Epithelial cell of esophagus (primary cell): ENCODE measurements at regions not wholly inside any gene's neighbourhood (a gene's known extent, or its start where the extent isn't known, plus 50 kb on each side); places are given as distances from the start of the nearest gene placed in this dataset.
A peak's percentile ranks its signal among the peaks of the same experiment; 100 is the strongest.

Source experiments
- DNase-seq: peaks from one replicate; pipeline ENCODE4 v3.0.0; 2010; ENCODE audit warnings: low read depth
- H3K4me3 ChIP-seq: 2 replicates; pipeline ENCODE4 v1.5.1; 2011; ENCODE audit warnings: mild to moderate bottlenecking, low read length, control low read depth
- TF ChIP-seq, protein P1 (sequence below): IDR thresholded peaks from 2 replicates; pipeline ENCODE4 v1.5.1; 2011; ENCODE audit warnings: low read depth, mild to moderate bottlenecking, low read length, control low read depth, inconsistent platforms; ENCODE audit not compliant: insufficient read depth; ENCODE audit errors: missing control alignments

DNA sequence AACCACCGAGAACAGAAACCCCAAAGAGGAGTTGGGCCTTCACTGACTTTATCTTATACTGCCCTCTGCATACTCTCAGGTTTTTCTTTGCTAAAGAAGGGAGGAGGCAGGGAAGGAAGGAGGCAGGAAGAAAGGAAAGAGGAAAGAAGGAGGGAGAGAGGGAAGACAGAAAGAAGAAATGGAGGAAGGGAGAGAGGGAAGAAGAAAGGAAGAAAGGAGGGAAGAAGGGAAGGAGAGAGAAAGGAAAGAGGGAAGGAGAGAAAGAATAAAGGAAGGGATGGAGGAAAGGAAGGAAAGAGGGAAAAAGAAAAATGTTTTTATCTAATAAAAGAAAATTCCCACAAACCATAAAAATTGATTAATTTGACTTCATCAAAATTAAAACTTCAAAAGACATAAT, 294.6 kb downstream of the PTTG2 start:
- no peak for DNase-seq
- H3K4me3 ChIP-seq, result no peak overlapping the region
- TF ChIP-seq, protein P1, sequence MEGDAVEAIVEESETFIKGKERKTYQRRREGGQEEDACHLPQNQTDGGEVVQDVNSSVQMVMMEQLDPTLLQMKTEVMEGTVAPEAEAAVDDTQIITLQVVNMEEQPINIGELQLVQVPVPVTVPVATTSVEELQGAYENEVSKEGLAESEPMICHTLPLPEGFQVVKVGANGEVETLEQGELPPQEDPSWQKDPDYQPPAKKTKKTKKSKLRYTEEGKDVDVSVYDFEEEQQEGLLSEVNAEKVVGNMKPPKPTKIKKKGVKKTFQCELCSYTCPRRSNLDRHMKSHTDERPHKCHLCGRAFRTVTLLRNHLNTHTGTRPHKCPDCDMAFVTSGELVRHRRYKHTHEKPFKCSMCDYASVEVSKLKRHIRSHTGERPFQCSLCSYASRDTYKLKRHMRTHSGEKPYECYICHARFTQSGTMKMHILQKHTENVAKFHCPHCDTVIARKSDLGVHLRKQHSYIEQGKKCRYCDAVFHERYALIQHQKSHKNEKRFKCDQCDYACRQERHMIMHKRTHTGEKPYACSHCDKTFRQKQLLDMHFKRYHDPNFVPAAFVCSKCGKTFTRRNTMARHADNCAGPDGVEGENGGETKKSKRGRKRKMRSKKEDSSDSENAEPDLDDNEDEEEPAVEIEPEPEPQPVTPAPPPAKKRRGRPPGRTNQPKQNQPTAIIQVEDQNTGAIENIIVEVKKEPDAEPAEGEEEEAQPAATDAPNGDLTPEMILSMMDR, result no peak

DNA sequence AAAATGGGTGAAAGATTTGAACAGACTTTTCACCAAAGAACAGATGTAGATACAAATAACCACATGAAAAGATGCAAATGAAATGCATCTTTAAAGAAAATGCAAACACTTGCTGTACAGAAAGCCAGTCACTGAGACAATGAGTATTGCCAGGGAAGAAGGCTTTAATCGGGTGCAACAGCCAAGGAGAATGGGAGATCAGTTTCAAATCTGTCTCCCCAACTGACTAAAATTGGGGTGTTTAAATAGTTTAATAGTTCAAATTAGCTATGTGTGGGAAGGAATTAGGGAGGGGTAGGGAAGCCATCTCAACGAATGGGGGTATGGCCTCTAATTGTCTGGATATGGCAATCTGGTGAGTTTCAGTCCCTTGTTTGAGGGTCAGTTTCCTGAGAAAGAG, 295.4 kb downstream of the PTTG2 start:
- TF ChIP-seq, protein P1, result no peak
- no peak overlapping the region for H3K4me3 ChIP-seq
- DNase-seq, result no peak

DNA sequence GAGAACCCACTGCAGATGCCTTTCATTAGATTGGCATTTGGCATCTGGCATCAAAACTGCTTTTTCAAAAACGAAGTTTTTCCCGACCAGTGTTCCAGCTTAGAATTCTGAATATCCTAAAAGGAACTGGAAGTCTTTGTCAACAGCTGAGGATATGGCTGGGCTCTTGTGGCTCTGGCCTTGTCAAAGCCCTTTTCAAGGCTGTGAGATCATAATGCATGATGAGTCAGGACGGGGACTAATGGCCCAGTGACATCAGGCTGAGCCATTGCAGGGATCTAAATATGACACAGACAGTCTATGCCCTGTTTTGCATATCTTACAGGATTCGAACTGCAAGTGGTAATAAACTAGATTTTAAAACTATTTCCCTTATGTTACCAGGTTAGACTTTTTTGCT, 306.4 kb downstream of the PTTG2 start:
- TF ChIP-seq, protein P1, result no peak
- DNase-seq, result peak; percentile 73
- H3K4me3 ChIP-seq, result no peak overlapping the region

DNA sequence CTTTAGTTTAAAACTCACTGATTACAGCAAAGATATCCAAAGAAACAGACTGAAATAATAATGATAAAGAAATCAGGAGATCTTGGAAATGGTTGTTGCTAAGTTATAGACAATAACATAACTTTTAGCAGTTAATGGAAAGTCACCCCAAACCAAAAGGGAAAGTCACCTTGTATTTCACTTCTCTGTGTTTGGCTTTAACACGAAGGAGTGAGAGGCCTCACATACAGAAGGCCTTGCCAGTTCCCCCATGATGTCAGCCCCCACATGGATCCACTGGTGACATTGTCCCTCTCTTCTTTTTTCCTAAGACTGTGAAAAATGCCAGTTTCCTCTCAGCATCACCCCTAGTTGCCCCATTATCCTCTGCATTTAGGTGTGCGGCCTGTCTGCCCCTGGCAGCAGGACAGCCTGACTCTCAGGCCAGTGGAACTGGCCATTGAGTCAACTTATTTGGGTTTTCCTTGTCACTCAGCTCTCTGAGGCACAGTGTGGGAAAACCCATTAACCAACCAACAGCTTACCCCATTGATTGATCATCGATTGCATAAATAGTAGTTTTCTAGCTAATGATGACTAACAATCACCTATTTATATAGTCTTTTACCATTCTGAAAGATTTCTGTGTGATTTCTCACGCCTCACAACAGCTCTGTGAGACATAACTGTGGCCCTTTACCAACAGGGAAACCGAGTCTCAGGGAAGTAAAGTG, 308.1 kb downstream of the PTTG2 start:
- TF ChIP-seq, protein P1, result no peak
- H3K4me3 ChIP-seq, result no peak overlapping the region
- DNase-seq, result no peak

DNA sequence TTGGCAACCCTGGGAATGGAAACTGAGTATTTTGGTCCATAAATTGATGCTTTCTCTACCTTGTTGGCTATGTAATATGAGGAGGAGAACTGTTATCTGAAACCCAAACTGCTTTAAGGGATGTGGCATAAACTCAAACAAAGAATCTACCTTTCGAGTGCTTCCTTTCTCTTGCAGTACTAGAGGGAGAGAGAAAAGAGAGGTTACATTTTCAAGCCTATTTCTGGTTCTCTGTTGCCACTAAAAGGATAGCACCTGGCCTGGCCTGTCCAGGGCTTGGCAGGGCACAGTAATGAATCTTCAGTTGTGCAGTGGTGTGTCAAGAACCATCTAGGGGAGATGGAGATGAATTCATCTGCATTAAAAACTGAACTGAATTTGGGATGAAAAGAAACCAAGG, 308.6 kb downstream of the PTTG2 start:
- H3K4me3 ChIP-seq, result no peak overlapping the region
- DNase-seq, result no peak
- TF ChIP-seq, protein P1, result no peak

DNA sequence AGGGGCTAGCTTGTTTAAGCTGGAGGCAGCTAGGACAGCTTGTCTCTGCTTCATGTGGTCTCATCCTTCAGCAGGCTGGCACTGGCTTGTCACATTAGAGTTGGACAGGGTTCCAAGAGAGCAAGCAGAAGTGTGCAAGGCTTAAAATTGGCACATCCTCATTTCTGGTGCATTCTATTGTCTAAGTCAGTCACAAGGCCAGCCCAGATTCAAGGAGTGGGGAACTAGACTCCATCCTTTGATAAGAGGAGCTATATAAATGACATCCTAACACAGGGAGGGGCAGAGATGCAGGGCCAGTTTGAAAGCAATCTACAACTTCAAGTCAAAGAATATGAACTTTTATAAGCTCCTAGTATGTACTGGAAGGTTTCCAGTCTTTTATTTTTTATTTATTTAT, 313.2 kb downstream of the PTTG2 start:
- TF ChIP-seq, protein P1, result no peak
- no peak overlapping the region for H3K4me3 ChIP-seq
- no peak for DNase-seq

DNA sequence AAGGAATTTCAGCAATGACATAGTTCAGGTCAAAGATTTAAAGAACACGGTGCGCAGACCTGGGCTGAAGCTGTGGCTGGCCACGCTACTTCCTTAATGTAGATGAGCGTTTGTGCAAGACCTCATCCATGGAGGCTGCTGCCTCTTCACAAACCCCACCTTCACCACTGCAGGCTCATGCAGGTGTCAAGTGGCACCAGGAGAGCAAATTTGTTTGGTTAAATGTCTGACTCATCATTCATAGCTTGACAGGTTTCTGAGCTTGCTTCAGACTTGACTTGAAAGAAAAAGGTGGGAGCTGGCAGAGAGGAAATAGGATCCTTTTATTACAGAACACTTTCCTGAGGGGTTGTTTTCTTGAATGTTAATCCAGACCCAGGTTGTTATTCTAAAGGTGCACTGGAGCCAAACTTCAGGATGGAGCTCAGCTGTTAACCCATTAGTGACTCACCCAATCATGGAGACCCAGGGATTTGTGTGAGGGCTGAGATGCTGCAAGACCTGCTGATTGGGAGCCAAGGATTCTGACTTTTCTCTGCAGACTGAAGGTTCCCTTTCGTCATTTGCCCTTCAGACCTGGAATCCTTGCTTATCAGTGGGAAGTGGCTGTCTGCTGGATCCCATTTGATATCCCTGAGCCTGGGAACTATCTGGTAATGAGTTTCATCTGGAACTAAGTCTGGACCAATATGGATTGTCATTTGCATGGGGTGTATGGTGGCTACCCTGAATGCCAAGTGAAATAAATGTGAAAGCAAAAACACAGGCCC, 315.3 kb downstream of the PTTG2 start:
- DNase-seq, result peak; percentile 93
- TF ChIP-seq, protein P1, result no peak
- H3K4me3 ChIP-seq, result no peak overlapping the region
